ENCODE measurements at regions not wholly inside any gene's neighbourhood (a gene's known extent, or its start where the extent isn't known, plus 50 kb on each side); places are given as distances from the start of the nearest gene placed in this dataset.

GRCh38 chr3:176690083-176690869, 507.0 kb downstream of the TBL1XR1 start:
- in situ Hi-C loops (cut with HindIII; ENCODE audit: low sequenced_read_pairs) = no loop called here

GRCh38 chr3:176687754-176688153, 509.5 kb downstream of the TBL1XR1 start:
- no peak for TF ChIP-seq CTCF (IDR thresholded peaks at IDR 0.05; ENCODE audit: low read depth, low read length)
- no peak for DNase-seq (ENCODE audit: low read depth, low spot score)
- no peak overlapping the region for H3K4me3 ChIP-seq (ENCODE audit: low read depth, low read length)
- in situ Hi-C loops (cut with HindIII; ENCODE audit: low sequenced_read_pairs) = no loop called here

More at GRCh38 chr3:176690083-176690869, 507.0 kb downstream of the TBL1XR1 start:
- no peak overlapping the region for H3K4me3 ChIP-seq (ENCODE audit: low read depth, low read length)
- no peak for TF ChIP-seq CTCF (IDR thresholded peaks at IDR 0.05; ENCODE audit: low read depth, low read length)
- DNase-seq (ENCODE audit: low read depth, low spot score) = no peak

GRCh38 chr3:176683382-176683781, 513.9 kb downstream of the TBL1XR1 start:
- no peak for TF ChIP-seq CTCF (IDR thresholded peaks at IDR 0.05; ENCODE audit: low read depth, low read length)
- no peak overlapping the region for H3K4me3 ChIP-seq (ENCODE audit: low read depth, low read length)
- in situ Hi-C loops (cut with HindIII; ENCODE audit: low sequenced_read_pairs) = no loop called here
- no peak for DNase-seq (ENCODE audit: low read depth, low spot score)

GRCh38 chr3:176663837-176664831, 533.1 kb downstream of the TBL1XR1 start:
- DNase-seq (ENCODE audit: low read depth, low spot score) = peak; percentile 68
- in situ Hi-C loops (cut with HindIII; ENCODE audit: low sequenced_read_pairs) = no loop called here
- no peak overlapping the region for H3K4me3 ChIP-seq (ENCODE audit: low read depth, low read length)
- TF ChIP-seq CTCF (IDR thresholded peaks at IDR 0.05; ENCODE audit: low read depth, low read length) = peak; percentile 34

- TF ChIP-seq CTCF (IDR thresholded peaks at IDR 0.05; ENCODE audit: low read depth, low read length) = no peak
Measured at GRCh38 chr3:176663387-176663786, 533.9 kb downstream of the TBL1XR1 start.

GRCh38 chr3:176661432-176661964, 535.8 kb downstream of the TBL1XR1 start:
- no peak overlapping the region for H3K4me3 ChIP-seq (ENCODE audit: low read depth, low read length)
- no peak for TF ChIP-seq CTCF (IDR thresholded peaks at IDR 0.05; ENCODE audit: low read depth, low read length)
- in situ Hi-C loops (cut with HindIII; ENCODE audit: low sequenced_read_pairs) = no loop called here
- DNase-seq (ENCODE audit: low read depth, low spot score) = no peak

More at GRCh38 chr3:176663387-176663786, 533.9 kb downstream of the TBL1XR1 start:
- in situ Hi-C loops (cut with HindIII; ENCODE audit: low sequenced_read_pairs) = no loop called here
- peak; percentile 36 for DNase-seq (ENCODE audit: low read depth, low spot score)
- no peak overlapping the region for H3K4me3 ChIP-seq (ENCODE audit: low read depth, low read length)
